ENCODE measurements at regions not wholly inside any gene's neighbourhood (a gene's known extent, or its start where the extent isn't known, plus 50 kb on each side); places are given as distances from the start of the nearest gene placed in this dataset.
"Not testable (repeated sequence)": the region's sequence is repeated elsewhere in the genome, so short reads cannot be mapped to it uniquely, and the experiment has no call there.

GRCh38 chrX:131845771-131846170 lies 177.3 kb upstream of the STK26 start:
- Histone ChIP-seq H3K36me3 (ENCODE audit: control insufficient read depth in 2 of 2, insufficient read depth in 2 of 2, low read length in 2 of 2) (no peaks in the 10 kb centered on the region), H3K9me3 (ENCODE audit: control insufficient read depth in 2 of 2, low read length in 2 of 2) (no peaks in the 10 kb centered on the region), H3K9ac (ENCODE audit: low read length in 2 of 2) (no peak overlapping the region), H3K27ac (ENCODE audit: low read length) (no peak overlapping the region), H3K4me3 (ENCODE audit: low read length in 2 of 2) (no peak overlapping the region), H3K4me1 (ENCODE audit: control insufficient read depth, insufficient read depth, low read length) (no peaks in the 10 kb centered on the region), H3K27me3 (ENCODE audit: control insufficient read depth in 1 of 2, insufficient read depth in 2 of 2, low read length in 2 of 2) (peaks cover 0 to 9% of the 10 kb centered on the region in 2 donors)

GRCh38 chrX:131850964-131851363 lies 172.1 kb upstream of the STK26 start:
- H3K27me3 ChIP-seq (ENCODE audit: control insufficient read depth in 1 of 2, insufficient read depth in 2 of 2, low read length in 2 of 2); H3K4me3 ChIP-seq (ENCODE audit: low read length in 2 of 2); H3K4me1 ChIP-seq (ENCODE audit: control insufficient read depth, insufficient read depth, low read length); H3K9me3 ChIP-seq (ENCODE audit: control insufficient read depth in 2 of 2, low read length in 2 of 2); H3K9ac ChIP-seq (ENCODE audit: low read length in 2 of 2); H3K27ac ChIP-seq (ENCODE audit: low read length); H3K36me3 ChIP-seq (ENCODE audit: control insufficient read depth in 2 of 2, insufficient read depth in 2 of 2, low read length in 2 of 2): not testable (repeated sequence)

GRCh38 chrX:131853440-131853839 lies 169.7 kb upstream of the STK26 start:
- H3K36me3 ChIP-seq (ENCODE audit: control insufficient read depth in 2 of 2, insufficient read depth in 2 of 2, low read length in 2 of 2) = no peaks in the 10 kb centered on the region
- H3K9ac ChIP-seq (ENCODE audit: low read length in 2 of 2) = no peak overlapping the region
- H3K4me1 ChIP-seq (ENCODE audit: control insufficient read depth, insufficient read depth, low read length) = no peaks in the 10 kb centered on the region
- H3K4me3 ChIP-seq (ENCODE audit: low read length in 2 of 2) = no peak overlapping the region
- no peak overlapping the region for H3K27ac ChIP-seq (ENCODE audit: low read length)
- H3K27me3 ChIP-seq (ENCODE audit: control insufficient read depth in 1 of 2, insufficient read depth in 2 of 2, low read length in 2 of 2) = peaks cover 0 to 3% of the 10 kb centered on the region in 2 donors
- no peaks in the 10 kb centered on the region for H3K9me3 ChIP-seq (ENCODE audit: control insufficient read depth in 2 of 2, low read length in 2 of 2)

- Histone ChIP-seq H3K27ac (ENCODE audit: low read length) (no peak overlapping the region), H3K4me1 (ENCODE audit: control insufficient read depth, insufficient read depth, low read length) (no peaks in the 10 kb centered on the region), H3K4me3 (ENCODE audit: low read length in 2 of 2) (no peak overlapping the region), H3K9ac (ENCODE audit: low read length in 2 of 2) (no peak overlapping the region), H3K36me3 (ENCODE audit: control insufficient read depth in 2 of 2, insufficient read depth in 2 of 2, low read length in 2 of 2) (no peaks in the 10 kb centered on the region), H3K27me3 (ENCODE audit: control insufficient read depth in 1 of 2, insufficient read depth in 2 of 2, low read length in 2 of 2) (peaks cover 0 to 3% of the 10 kb centered on the region in 2 donors), H3K9me3 (ENCODE audit: control insufficient read depth in 2 of 2, low read length in 2 of 2) (no peaks in the 10 kb centered on the region)
Measured at GRCh38 chrX:131854581-131854980, 168.5 kb upstream of the STK26 start.

GRCh38 chrX:131861088-131861787 lies 161.9 kb upstream of the STK26 start:
- no peak overlapping the region for H3K27ac ChIP-seq (ENCODE audit: low read length)
- no peak overlapping the region for H3K4me3 ChIP-seq (ENCODE audit: low read length in 2 of 2)
- no peaks in the 10 kb centered on the region for H3K4me1 ChIP-seq (ENCODE audit: control insufficient read depth, insufficient read depth, low read length)
- H3K27me3 ChIP-seq (ENCODE audit: control insufficient read depth in 1 of 2, insufficient read depth in 2 of 2, low read length in 2 of 2) = peaks cover 0 to 2% of the 10 kb centered on the region in 2 donors
- H3K9me3 ChIP-seq (ENCODE audit: control insufficient read depth in 2 of 2, low read length in 2 of 2) = no peaks in the 10 kb centered on the region
- no peak overlapping the region for H3K9ac ChIP-seq (ENCODE audit: low read length in 2 of 2)
- H3K36me3 ChIP-seq (ENCODE audit: control insufficient read depth in 2 of 2, insufficient read depth in 2 of 2, low read length in 2 of 2) = no peaks in the 10 kb centered on the region

GRCh38 chrX:131862321-131862720 lies 160.8 kb upstream of the STK26 start:
- H3K4me3 ChIP-seq (ENCODE audit: low read length in 2 of 2) = no peak overlapping the region
- H3K27ac ChIP-seq (ENCODE audit: low read length) = no peak overlapping the region
- H3K4me1 ChIP-seq (ENCODE audit: control insufficient read depth, insufficient read depth, low read length) = no peaks in the 10 kb centered on the region
- H3K27me3 ChIP-seq (ENCODE audit: control insufficient read depth in 1 of 2, insufficient read depth in 2 of 2, low read length in 2 of 2) = peaks cover 0 to 2% of the 10 kb centered on the region in 2 donors
- no peaks in the 10 kb centered on the region for H3K9me3 ChIP-seq (ENCODE audit: control insufficient read depth in 2 of 2, low read length in 2 of 2)
- no peaks in the 10 kb centered on the region for H3K36me3 ChIP-seq (ENCODE audit: control insufficient read depth in 2 of 2, insufficient read depth in 2 of 2, low read length in 2 of 2)
- no peak overlapping the region for H3K9ac ChIP-seq (ENCODE audit: low read length in 2 of 2)

- Histone ChIP-seq H3K27me3 (ENCODE audit: control insufficient read depth in 1 of 2, insufficient read depth in 2 of 2, low read length in 2 of 2) (peaks cover 0 to 4% of the 10 kb centered on the region in 2 donors), H3K9me3 (ENCODE audit: control insufficient read depth in 2 of 2, low read length in 2 of 2) (peaks cover 0 to 3% of the 10 kb centered on the region in 2 donors), H3K4me1 (ENCODE audit: control insufficient read depth, insufficient read depth, low read length) (no peaks in the 10 kb centered on the region), H3K36me3 (ENCODE audit: control insufficient read depth in 2 of 2, insufficient read depth in 2 of 2, low read length in 2 of 2) (no peaks in the 10 kb centered on the region), H3K4me3 (ENCODE audit: low read length in 2 of 2) (no peak overlapping the region), H3K9ac (ENCODE audit: low read length in 2 of 2) (no peak overlapping the region), H3K27ac (ENCODE audit: low read length) (no peak overlapping the region)
Measured at GRCh38 chrX:131869182-131869581, 153.9 kb upstream of the STK26 start.

- H3K4me1 ChIP-seq (ENCODE audit: control insufficient read depth, insufficient read depth, low read length) = no peaks in the 10 kb centered on the region
- peaks cover 0 to 3% of the 10 kb centered on the region in 2 donors for H3K9me3 ChIP-seq (ENCODE audit: control insufficient read depth in 2 of 2, low read length in 2 of 2)
- H3K9ac ChIP-seq (ENCODE audit: low read length in 2 of 2) = no peak overlapping the region
- H3K36me3 ChIP-seq (ENCODE audit: control insufficient read depth in 2 of 2, insufficient read depth in 2 of 2, low read length in 2 of 2) = no peaks in the 10 kb centered on the region
- H3K27me3 ChIP-seq (ENCODE audit: control insufficient read depth in 1 of 2, insufficient read depth in 2 of 2, low read length in 2 of 2) = peaks cover 0 to 4% of the 10 kb centered on the region in 2 donors
- no peak overlapping the region for H3K27ac ChIP-seq (ENCODE audit: low read length)
- no peak overlapping the region for H3K4me3 ChIP-seq (ENCODE audit: low read length in 2 of 2)
Measured at GRCh38 chrX:131874300-131874699, 148.8 kb upstream of the STK26 start.

GRCh38 chrX:131875827-131876226 lies 147.3 kb upstream of the STK26 start:
- H3K27ac ChIP-seq (ENCODE audit: low read length); H3K4me1 ChIP-seq (ENCODE audit: control insufficient read depth, insufficient read depth, low read length); H3K9me3 ChIP-seq (ENCODE audit: control insufficient read depth in 2 of 2, low read length in 2 of 2); H3K36me3 ChIP-seq (ENCODE audit: control insufficient read depth in 2 of 2, insufficient read depth in 2 of 2, low read length in 2 of 2); H3K9ac ChIP-seq (ENCODE audit: low read length in 2 of 2); H3K4me3 ChIP-seq (ENCODE audit: low read length in 2 of 2); H3K27me3 ChIP-seq (ENCODE audit: control insufficient read depth in 1 of 2, insufficient read depth in 2 of 2, low read length in 2 of 2): not testable (repeated sequence)

GRCh38 chrX:131881194-131881593 lies 141.9 kb upstream of the STK26 start:
- Histone ChIP-seq H3K4me1 (ENCODE audit: control insufficient read depth, insufficient read depth, low read length) (no peaks in the 10 kb centered on the region), H3K36me3 (ENCODE audit: control insufficient read depth in 2 of 2, insufficient read depth in 2 of 2, low read length in 2 of 2) (no peaks in the 10 kb centered on the region), H3K9me3 (ENCODE audit: control insufficient read depth in 2 of 2, low read length in 2 of 2) (peaks cover 0 to 4% of the 10 kb centered on the region in 2 donors), H3K4me3 (ENCODE audit: low read length in 2 of 2) (no peak overlapping the region), H3K27me3 (ENCODE audit: control insufficient read depth in 1 of 2, insufficient read depth in 2 of 2, low read length in 2 of 2) (no peaks in the 10 kb centered on the region), H3K9ac (ENCODE audit: low read length in 2 of 2) (no peak overlapping the region), H3K27ac (ENCODE audit: low read length) (no peak overlapping the region)

- H3K4me3 ChIP-seq (ENCODE audit: low read length in 2 of 2); H3K9ac ChIP-seq (ENCODE audit: low read length in 2 of 2); H3K9me3 ChIP-seq (ENCODE audit: control insufficient read depth in 2 of 2, low read length in 2 of 2); H3K27ac ChIP-seq (ENCODE audit: low read length); H3K4me1 ChIP-seq (ENCODE audit: control insufficient read depth, insufficient read depth, low read length); H3K36me3 ChIP-seq (ENCODE audit: control insufficient read depth in 2 of 2, insufficient read depth in 2 of 2, low read length in 2 of 2); H3K27me3 ChIP-seq (ENCODE audit: control insufficient read depth in 1 of 2, insufficient read depth in 2 of 2, low read length in 2 of 2): not testable (repeated sequence)
Measured at GRCh38 chrX:131885042-131885441, 138.1 kb upstream of the STK26 start.

All from stomach smooth muscle (tissue), 2 donors.